Suprapubic skin (tissue), 4 donors: ENCODE measurements at regions not wholly inside any gene's neighbourhood (a gene's known extent, or its start where the extent isn't known, plus 50 kb on each side); places are given as distances from the start of the nearest gene placed in this dataset.
A peak's percentile ranks its signal among the peaks of the same experiment; 100 is the strongest.

Experiments
- DNase-seq, 2 donors: peaks; one replicate each; pipeline ENCODE4 v3.0.0-alpha.2; 2019; ENCODE audit warnings: low spot score in 2 of 2
- H3K27ac ChIP-seq: fragments of 200-600 bp; sonication (generic); one replicate; pipeline ENCODE4 v1.5.1; 2019
- H3K27me3 ChIP-seq: fragments of 200-600 bp; sonication (generic); one replicate; pipeline ENCODE4 v1.5.1; 2019
- H3K36me3 ChIP-seq: fragments of 200-600 bp; sonication (generic); one replicate; pipeline ENCODE4 v1.5.1; 2019
- H3K4me1 ChIP-seq: fragments of 200-600 bp; sonication (generic); one replicate; pipeline ENCODE4 v1.5.1; 2019
- H3K4me3 ChIP-seq: fragments of 200-600 bp; sonication (generic); one replicate; pipeline ENCODE4 v1.5.1; 2019; ENCODE audit warnings: mild to moderate bottlenecking
- H3K9me3 ChIP-seq: fragments of 200-600 bp; sonication (generic); one replicate; pipeline ENCODE4 v1.5.1; 2019
- EP300 ChIP-seq: sonication (generic); formaldehyde crosslinking; IDR thresholded peaks from one replicate; pipeline ENCODE4 v1.6.1; 2017; ENCODE audit warnings: antibody characterized with exemption
- POLR2A ChIP-seq, 2 donors: fragments of 450-650 bp; IDR thresholded peaks; one replicate each; pipeline ENCODE4 v1.6.1; 2017; ENCODE audit warnings: antibody characterized with exemption in 2 of 2, mild to moderate bottlenecking in 2 of 2, moderate library complexity in 2 of 2
- POLR2AphosphoS5 ChIP-seq, 3 donors: sonication (generic); formaldehyde crosslinking; IDR thresholded peaks; one replicate each; pipeline ENCODE4 v1.6.1; 2017; ENCODE audit warnings: antibody characterized with exemption in 3 of 3
- WGBS: methylation state at CpG from one replicate; pipeline ENCODE4 v1.1.5; 2018; 5-methylcytosine and 5-hydroxymethylcytosine counted together
- TF ChIP-seq, protein P1 (sequence below), 2 donors: fragments of 200-600 bp in 1 of 2; fragments of 450-650 bp in 1 of 2; sonication (generic) in 1 of 2; IDR thresholded peaks; one replicate each; pipeline ENCODE4 v1.5.1; 2016 to 2019; ENCODE audit warnings: antibody characterized with exemption in 2 of 2, mild to moderate bottlenecking in 1 of 2, moderate library complexity in 1 of 2

DNA sequence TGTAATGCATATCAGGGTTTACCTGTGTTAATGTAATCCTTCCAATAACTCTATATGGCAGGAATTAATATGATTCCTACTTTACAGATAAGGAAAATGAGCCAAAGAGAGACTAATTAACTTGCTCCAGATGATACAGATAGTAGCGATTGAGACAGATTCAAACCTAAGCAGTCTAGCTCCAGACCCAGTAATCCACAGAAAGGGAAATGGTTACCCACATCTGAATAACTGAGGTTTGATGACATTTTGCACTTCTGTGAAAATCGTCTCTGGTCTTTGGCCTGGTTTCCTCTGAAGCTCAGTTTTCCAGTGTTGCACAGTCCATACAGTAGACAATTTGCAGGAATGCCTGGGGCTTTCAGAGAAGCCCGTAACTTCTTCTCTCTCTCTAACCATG is 177.1 kb upstream of the UMPS start:
- 72% methylated on average over 3 of the region's 3 CpGs for WGBS
- H3K27me3 ChIP-seq, result peaks cover 6% of the 10 kb centered on the region
- H3K4me1 ChIP-seq, result peaks cover 10% of the 10 kb centered on the region

DNA sequence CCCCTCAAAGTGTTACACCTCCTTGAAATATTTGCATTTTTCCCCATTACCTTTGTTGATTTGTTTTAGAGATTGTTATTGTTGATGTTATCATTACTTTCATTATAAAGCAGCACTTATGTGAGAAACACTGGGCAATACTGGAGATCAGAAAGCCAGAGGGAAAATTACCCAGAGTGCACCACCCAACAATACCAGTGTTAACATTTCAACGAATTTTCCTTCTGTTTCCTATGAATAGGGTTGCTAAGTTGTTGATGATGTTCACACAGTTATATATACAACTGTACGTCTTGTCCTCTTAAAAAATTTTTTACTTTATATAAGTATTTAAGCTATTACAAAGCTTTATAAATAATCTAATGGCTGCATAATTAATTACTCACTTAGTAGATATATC is 173.6 kb upstream of the UMPS start:
- WGBS, result 53% methylated on average over 2 of the region's 2 CpGs
- H3K27me3 ChIP-seq, result peaks cover 6% of the 10 kb centered on the region
- H3K4me1 ChIP-seq, result peaks cover 26% of the 10 kb centered on the region

More for the DNA sequence above, 177.1 kb upstream of the UMPS start:
- DNase-seq, result no peak
- Histone ChIP-seq H3K4me3 (no peak overlapping the region), H3K27ac (no peak overlapping the region), H3K9me3 (no peaks in the 10 kb centered on the region), H3K36me3 (no peaks in the 10 kb centered on the region)
- TF ChIP-seq, protein P1, sequence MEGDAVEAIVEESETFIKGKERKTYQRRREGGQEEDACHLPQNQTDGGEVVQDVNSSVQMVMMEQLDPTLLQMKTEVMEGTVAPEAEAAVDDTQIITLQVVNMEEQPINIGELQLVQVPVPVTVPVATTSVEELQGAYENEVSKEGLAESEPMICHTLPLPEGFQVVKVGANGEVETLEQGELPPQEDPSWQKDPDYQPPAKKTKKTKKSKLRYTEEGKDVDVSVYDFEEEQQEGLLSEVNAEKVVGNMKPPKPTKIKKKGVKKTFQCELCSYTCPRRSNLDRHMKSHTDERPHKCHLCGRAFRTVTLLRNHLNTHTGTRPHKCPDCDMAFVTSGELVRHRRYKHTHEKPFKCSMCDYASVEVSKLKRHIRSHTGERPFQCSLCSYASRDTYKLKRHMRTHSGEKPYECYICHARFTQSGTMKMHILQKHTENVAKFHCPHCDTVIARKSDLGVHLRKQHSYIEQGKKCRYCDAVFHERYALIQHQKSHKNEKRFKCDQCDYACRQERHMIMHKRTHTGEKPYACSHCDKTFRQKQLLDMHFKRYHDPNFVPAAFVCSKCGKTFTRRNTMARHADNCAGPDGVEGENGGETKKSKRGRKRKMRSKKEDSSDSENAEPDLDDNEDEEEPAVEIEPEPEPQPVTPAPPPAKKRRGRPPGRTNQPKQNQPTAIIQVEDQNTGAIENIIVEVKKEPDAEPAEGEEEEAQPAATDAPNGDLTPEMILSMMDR (IDR thresholded peaks at IDR 0.05), result no peak
- TF ChIP-seq POLR2AphosphoS5 (IDR thresholded peaks at IDR 0.05) (no peak), EP300 (no peak)

DNA sequence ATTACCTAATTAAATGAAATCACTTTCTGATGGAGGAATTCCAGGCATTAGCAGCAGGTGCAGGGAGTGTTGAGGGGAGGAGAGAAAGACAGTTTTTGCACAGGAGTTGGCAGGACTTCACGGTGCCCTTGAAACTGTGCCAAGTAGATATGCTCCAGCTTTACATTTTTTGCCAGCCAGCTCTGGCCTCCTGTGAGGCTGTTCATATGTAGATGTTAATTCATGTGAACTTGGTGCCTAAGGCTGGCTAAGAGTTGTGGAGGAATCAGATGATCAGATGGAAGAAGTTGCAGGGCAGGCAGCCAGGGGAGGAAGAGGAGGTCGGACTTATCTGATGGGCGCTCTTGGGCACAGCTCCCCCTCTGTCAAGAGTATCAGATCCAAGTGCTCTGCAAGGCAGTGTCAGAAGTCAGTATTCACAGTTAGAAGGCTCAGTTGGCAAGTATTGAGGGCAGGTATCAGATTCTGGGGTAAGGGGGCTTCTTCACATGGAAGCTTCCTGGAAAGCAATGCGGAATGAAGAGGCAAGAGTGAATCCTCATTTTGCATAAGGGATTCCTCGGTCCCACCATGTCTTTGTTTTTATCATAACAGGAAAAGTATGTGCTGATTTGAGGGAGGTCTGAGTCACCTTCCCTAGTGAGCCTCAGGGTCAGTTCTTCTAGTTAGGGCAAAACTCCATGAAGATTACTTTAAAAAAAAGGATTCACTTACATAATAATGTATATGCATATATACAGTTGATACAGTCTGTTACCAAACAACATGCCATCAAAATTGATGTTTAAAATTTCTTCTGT is 172.6 kb upstream of the UMPS start:
- Histone ChIP-seq H3K27me3 (peaks cover 6% of the 10 kb centered on the region), H3K4me3 (no peak overlapping the region), H3K36me3 (no peaks in the 10 kb centered on the region), H3K27ac (no peak overlapping the region), H3K9me3 (no peaks in the 10 kb centered on the region), H3K4me1 (peaks cover 26% of the 10 kb centered on the region)
- DNase-seq, result no peak
- no peak for TF ChIP-seq POLR2A (IDR thresholded peaks at IDR 0.05)
- TF ChIP-seq, protein P1 (IDR thresholded peaks at IDR 0.05), result no peak
- no peak for TF ChIP-seq EP300
- TF ChIP-seq POLR2AphosphoS5 (IDR thresholded peaks at IDR 0.05), result no peak
- WGBS, result 38% methylated on average over 5 of the region's 5 CpGs

More for the DNA sequence above, 173.6 kb upstream of the UMPS start:
- Histone ChIP-seq H3K4me3 (no peak overlapping the region), H3K27ac (no peak overlapping the region), H3K9me3 (no peaks in the 10 kb centered on the region), H3K36me3 (no peaks in the 10 kb centered on the region)
- no peak for DNase-seq
- no peak for TF ChIP-seq POLR2AphosphoS5 (IDR thresholded peaks at IDR 0.05)
- TF ChIP-seq EP300, result no peak
- TF ChIP-seq, protein P1 (IDR thresholded peaks at IDR 0.05), result no peak
- TF ChIP-seq POLR2A (IDR thresholded peaks at IDR 0.05), result no peak

DNA sequence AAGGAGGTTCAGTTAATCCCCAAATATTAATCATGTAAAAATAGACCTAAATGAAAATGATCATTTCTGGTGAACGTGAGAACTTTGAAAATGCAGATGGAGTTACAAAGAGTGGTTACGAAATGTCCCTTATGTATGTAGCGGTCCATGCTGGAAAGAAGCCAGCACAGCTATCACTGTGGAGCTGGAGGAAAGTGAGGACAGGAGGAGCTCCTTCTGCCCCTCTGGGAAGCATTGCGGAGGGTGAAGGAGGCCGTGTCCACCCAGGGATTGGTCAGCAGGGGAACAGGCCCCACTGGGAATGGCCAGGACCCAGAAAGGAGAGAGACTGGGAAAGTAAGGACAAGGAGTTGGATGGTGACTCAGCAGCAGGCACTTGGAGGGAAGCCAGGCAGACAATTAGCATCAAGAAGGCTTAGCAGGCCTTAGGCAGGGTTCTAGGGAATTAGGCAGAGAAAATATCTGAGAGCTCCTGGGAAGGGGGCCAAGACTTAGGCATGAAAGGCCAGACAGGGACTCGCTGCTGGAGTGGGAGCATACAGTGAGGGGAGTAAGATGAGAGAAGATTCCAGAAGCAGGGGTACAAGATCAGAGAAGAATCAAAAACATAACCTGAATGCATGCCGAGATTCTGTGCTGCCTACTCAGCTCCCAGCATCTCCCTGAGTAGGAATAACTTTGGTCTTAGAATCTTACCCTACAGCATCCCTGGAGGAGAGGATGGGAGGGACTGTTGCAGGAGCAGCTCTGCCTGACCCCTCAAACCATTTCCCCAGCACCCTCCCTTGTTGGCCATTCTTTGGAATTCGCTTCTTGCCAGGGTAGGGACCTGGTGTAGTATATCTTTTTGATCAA is 171.0 kb upstream of the UMPS start:
- Histone ChIP-seq H3K27ac (no peak overlapping the region), H3K4me3 (no peak overlapping the region), H3K9me3 (no peaks in the 10 kb centered on the region), H3K4me1 (peaks cover 26% of the 10 kb centered on the region), H3K27me3 (no peaks in the 10 kb centered on the region), H3K36me3 (no peaks in the 10 kb centered on the region)
- peak in 1 of 2 donors; percentile 66 for DNase-seq
- TF ChIP-seq POLR2AphosphoS5 (IDR thresholded peaks at IDR 0.05), result no peak
- TF ChIP-seq, protein P1 (IDR thresholded peaks at IDR 0.05), result no peak
- TF ChIP-seq EP300, result no peak
- no peak for TF ChIP-seq POLR2A (IDR thresholded peaks at IDR 0.05)
- 37% methylated on average over 8 of the region's 8 CpGs for WGBS
